ENCODE measurements at regions not wholly inside any gene's neighbourhood (a gene's known extent, or its start where the extent isn't known, plus 50 kb on each side); places are given as distances from the start of the nearest gene placed in this dataset.
"Not testable (repeated sequence)": the region's sequence is repeated elsewhere in the genome, so short reads cannot be mapped to it uniquely, and the experiment has no call there.

DNA sequence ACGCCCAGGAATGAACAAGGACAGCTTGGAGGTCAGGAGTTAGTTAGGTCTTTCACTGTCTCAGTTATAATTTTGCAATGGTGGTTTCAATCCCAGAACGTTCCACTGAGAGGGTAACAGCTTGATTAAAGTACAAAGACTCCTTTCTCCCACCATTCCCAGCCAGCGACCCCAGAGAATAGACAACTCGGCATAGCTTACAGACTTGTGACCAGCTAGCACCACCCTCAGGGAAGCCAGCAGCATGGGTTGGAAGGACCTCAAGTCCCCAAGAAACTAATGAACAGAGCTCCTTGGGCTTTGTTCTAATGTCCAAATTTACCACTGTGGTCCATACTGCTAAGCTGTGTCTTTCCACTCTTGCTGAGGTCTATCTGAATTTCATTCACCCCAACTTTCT lies 72.0 kb upstream of the MED14 start:
- Histone ChIP-seq H3K27ac (peak overlapping the region in 1 of 4 donors; percentile 34), H3K9me3 (no peaks in the 10 kb centered on the region), H3K4me1 (no peaks in the 10 kb centered on the region), H3K4me3 (no peak overlapping the region), H3K27me3 (no peaks in the 10 kb centered on the region), H3K36me3 (no peaks in the 10 kb centered on the region)
- DNase-seq (no peak), ATAC-seq (ENCODE audit: low FRiP score in 2 of 2) (no peak)
- WGBS, 2 donors, result 60 to 74% methylated on average over 4 of the region's 4 CpGs
- TF ChIP-seq POLR2A (IDR thresholded peaks at IDR 0.05) (no peak), POLR2AphosphoS5 (IDR thresholded peaks at IDR 0.05) (no peak), EP300 (IDR thresholded peaks at IDR 0.05) (no peak)
- TF ChIP-seq, protein P1, sequence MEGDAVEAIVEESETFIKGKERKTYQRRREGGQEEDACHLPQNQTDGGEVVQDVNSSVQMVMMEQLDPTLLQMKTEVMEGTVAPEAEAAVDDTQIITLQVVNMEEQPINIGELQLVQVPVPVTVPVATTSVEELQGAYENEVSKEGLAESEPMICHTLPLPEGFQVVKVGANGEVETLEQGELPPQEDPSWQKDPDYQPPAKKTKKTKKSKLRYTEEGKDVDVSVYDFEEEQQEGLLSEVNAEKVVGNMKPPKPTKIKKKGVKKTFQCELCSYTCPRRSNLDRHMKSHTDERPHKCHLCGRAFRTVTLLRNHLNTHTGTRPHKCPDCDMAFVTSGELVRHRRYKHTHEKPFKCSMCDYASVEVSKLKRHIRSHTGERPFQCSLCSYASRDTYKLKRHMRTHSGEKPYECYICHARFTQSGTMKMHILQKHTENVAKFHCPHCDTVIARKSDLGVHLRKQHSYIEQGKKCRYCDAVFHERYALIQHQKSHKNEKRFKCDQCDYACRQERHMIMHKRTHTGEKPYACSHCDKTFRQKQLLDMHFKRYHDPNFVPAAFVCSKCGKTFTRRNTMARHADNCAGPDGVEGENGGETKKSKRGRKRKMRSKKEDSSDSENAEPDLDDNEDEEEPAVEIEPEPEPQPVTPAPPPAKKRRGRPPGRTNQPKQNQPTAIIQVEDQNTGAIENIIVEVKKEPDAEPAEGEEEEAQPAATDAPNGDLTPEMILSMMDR (IDR thresholded peaks at IDR 0.05), result no peak

DNA sequence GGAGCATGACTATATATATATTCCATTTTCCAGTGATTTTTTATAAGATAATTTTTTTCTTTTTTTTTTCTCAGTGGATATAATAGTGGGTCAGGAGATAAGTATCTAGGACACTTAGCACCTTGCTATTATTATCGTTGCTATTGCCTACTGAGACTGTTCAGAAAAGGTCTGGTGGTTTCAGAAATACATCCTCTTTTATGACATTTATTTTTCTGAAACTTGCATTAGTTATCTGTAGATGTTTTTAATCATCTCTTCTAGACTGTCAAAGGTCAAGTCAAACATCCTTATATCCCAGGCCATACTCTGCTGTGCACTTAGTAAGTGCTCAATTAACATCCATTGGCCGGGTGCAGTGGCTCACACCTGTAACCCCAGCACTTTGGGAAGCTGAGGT lies 72.9 kb upstream of the MED14 start:
- H3K27ac ChIP-seq, result no peak overlapping the region
- H3K4me1 ChIP-seq, result no peaks in the 10 kb centered on the region
- DNase-seq (no peak), ATAC-seq (ENCODE audit: low FRiP score in 2 of 2) (no peak)
- H3K9me3 ChIP-seq, result no peaks in the 10 kb centered on the region
- no peak overlapping the region for H3K4me3 ChIP-seq
- TF ChIP-seq, protein P1 (IDR thresholded peaks at IDR 0.05), result no peak
- no peak for TF ChIP-seq EP300 (IDR thresholded peaks at IDR 0.05)
- no peak for TF ChIP-seq POLR2A (IDR thresholded peaks at IDR 0.05)
- no peak for TF ChIP-seq POLR2AphosphoS5 (IDR thresholded peaks at IDR 0.05)
- H3K27me3 ChIP-seq, result no peaks in the 10 kb centered on the region
- H3K36me3 ChIP-seq, result no peaks in the 10 kb centered on the region
- 79 to 82% methylated on average over 2 of the region's 2 CpGs for WGBS, 2 donors

GRCh38 chrX:40809210-40809609 lies 73.9 kb upstream of the MED14 start:
- Histone ChIP-seq H3K9me3 (no peaks in the 10 kb centered on the region), H3K27me3 (no peaks in the 10 kb centered on the region), H3K36me3 (no peaks in the 10 kb centered on the region), H3K4me1 (no peaks in the 10 kb centered on the region), H3K4me3 (no peak overlapping the region), H3K27ac (no peak overlapping the region)
- ATAC-seq (ENCODE audit: low FRiP score in 2 of 2) (no peak), DNase-seq (no peak)
- TF ChIP-seq, protein P1 (IDR thresholded peaks at IDR 0.05), result no peak
- TF ChIP-seq POLR2A (IDR thresholded peaks at IDR 0.05) (no peak), POLR2AphosphoS5 (IDR thresholded peaks at IDR 0.05) (no peak), EP300 (IDR thresholded peaks at IDR 0.05) (no peak)

- H3K4me1 ChIP-seq; H3K27me3 ChIP-seq; H3K9me3 ChIP-seq; H3K36me3 ChIP-seq; H3K4me3 ChIP-seq; H3K27ac ChIP-seq; DNase-seq; ATAC-seq (ENCODE audit: low FRiP score in 2 of 2): not testable (repeated sequence)
These were observed 79.7 kb upstream of the MED14 start for GRCh38 chrX:40815045-40815444.

- ATAC-seq (ENCODE audit: low FRiP score in 2 of 2) (no peak), DNase-seq (no peak)
- no peak overlapping the region for H3K27ac ChIP-seq
- H3K4me1 ChIP-seq, result no peaks in the 10 kb centered on the region
- WGBS, 2 donors, result 67 to 97% methylated on average over 5 to 6 of the region's 6 CpGs
- no peaks in the 10 kb centered on the region for H3K27me3 ChIP-seq
- no peak overlapping the region for H3K4me3 ChIP-seq
- H3K36me3 ChIP-seq, result no peaks in the 10 kb centered on the region
- H3K9me3 ChIP-seq, result peaks cover 0 to 8% (median 0%) of the 10 kb centered on the region in 4 donors
- TF ChIP-seq, protein P1 (IDR thresholded peaks at IDR 0.05), result no peak
- no peak for TF ChIP-seq POLR2A (IDR thresholded peaks at IDR 0.05)
- no peak for TF ChIP-seq POLR2AphosphoS5 (IDR thresholded peaks at IDR 0.05)
These were observed 81.6 kb upstream of the MED14 start for GRCh38 chrX:40816906-40817305.

All from upper lobe of left lung (tissue), 6 donors.